ENCODE measurements at regions not wholly inside any gene's neighbourhood (a gene's known extent, or its start where the extent isn't known, plus 50 kb on each side); places are given as distances from the start of the nearest gene placed in this dataset.

DNA sequence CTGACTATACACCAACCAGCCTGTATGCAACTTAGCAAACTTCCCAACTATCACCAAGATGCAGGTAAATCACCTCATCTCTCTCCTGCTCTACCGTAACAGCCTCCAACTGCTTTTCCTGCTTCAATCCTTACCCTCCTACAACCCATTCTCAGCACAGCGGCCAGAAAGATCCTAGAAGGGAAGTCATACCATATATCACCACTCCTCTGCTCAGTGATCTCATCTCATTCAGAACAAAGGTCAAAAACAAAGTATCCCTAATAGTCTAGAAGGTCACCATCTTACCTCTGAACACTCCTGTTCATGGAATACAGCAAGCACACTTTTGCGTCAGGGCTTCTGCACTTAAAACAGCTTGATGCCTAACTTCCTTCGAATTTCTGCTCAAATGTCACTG, 62.2 kb upstream of the RNF38 start:
- no peak for DNase-seq (ENCODE audit: low read depth in 3 of 3)

DNA sequence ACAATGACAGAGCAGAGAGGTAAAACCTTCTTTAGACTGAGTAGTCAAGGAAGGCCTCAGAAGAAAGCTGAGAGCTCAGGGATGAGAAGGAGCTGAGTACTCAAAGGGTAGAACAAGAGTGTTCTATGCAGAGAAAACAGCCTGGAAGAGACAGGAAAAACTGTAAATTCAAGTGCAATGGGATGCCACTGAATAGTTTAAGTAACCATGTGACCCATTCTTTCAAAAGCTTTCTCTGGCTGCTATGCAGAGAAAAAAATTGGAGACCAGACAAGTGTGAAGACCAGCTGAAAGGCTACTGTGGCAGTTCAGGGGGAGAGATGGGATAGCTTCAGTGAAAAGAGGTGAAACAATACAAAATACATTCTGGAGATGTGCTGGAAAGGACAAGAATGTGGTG, 61.3 kb upstream of the RNF38 start:
- no peak for DNase-seq (ENCODE audit: low read depth in 3 of 3)

DNA sequence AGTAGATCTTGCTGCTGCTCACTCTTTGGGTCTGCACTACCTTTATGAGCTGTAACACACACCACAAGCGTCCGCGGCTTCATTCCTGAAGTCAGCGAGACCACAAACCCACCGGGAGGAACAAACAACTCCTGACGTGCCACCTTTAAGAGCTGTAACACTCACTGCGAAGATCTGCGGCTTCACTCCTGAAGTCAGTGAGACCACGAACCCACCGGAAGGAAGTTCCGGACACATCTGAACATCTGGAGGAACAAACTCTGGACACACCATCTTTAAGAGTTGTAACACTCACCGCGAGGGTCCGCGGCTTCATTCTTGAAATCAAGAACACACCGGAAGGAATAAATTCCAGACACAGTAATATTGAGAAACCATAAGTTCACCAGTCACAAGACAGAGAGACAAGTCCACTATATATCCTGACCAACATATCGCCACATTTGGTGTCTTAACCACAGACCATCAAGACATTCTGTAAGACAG, 58.4 kb upstream of the RNF38 start:
- peak; percentile 23 to 73 (median 28) for DNase-seq (ENCODE audit: low read depth in 3 of 3)

DNA sequence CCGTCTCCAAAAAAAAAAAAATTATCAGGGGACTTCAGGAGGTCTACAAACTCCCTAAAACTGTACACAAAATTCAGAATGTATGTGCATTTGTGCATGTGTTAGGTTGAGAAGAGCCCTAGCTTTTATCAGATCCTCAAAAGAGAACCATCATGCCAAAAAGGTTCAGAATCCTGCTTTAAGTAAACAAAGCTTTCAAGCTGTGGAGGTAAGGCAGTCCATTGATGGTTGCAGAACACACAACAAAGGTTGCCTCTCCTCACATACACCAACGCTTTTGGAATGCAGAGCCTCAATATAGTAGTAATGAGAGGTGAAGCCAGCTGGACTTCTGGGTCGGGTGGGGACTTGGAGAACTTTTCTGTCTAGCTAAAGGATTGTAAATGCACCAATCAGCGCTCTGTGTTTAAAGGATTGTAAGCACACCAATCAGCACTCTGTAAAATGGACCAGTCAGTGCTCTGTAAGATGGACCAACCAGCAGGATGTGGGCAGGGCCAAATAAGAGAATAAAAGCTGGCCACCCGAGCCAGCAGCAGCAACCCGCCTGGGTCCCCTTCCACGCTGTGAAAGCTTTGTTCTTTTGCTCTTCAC, 57.9 kb upstream of the RNF38 start:
- DNase-seq (ENCODE audit: low read depth in 3 of 3) = no peak

DNA sequence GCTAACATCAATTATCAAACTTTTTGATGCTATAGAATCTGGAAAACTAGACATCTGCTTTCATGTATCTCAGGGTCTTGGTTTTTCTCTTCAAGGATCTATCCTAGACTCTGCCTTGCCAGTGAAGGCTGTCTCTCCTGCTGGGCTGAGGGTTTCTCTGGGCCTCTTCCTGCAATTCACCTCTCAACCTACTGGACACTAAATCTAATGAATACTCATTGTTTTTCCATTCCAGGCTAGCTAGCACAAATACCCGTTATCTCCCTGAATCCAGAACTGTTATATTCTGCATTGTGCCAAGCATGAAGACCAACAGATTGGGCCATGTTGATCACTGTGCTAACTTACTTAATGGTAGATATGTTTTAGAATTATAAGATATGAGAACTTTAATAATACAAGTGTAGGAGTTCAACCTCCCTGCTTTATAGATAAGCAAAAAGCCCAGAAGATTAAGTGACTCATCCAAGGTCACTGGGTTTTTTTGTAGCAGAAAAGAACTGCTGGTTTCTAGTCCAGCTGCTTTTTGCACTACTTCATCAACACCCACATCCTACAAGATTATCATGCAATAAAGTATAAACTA, 56.5 kb upstream of the RNF38 start:
- no peak for DNase-seq (ENCODE audit: low read depth in 3 of 3)

DNA sequence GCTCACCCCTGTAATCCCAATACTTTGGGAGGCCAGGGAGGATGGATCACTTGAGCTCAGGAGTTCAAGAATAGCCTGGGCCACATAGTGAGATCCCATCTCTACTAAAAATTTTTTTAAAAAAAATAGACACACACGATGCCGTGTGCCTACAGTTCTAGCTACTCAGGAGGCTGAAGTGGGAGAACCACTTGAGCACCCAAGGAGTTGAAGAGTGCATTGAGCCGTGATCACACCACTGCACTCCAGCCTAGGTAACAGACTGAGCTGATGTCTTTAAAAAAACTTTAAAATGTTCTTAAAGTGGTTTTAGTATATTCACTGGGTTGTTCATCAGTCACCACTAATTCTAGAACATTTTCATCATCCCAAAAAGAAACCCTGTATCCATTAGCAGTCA, 51.9 kb upstream of the RNF38 start:
- DNase-seq (ENCODE audit: low read depth in 3 of 3) = no peak

DNA sequence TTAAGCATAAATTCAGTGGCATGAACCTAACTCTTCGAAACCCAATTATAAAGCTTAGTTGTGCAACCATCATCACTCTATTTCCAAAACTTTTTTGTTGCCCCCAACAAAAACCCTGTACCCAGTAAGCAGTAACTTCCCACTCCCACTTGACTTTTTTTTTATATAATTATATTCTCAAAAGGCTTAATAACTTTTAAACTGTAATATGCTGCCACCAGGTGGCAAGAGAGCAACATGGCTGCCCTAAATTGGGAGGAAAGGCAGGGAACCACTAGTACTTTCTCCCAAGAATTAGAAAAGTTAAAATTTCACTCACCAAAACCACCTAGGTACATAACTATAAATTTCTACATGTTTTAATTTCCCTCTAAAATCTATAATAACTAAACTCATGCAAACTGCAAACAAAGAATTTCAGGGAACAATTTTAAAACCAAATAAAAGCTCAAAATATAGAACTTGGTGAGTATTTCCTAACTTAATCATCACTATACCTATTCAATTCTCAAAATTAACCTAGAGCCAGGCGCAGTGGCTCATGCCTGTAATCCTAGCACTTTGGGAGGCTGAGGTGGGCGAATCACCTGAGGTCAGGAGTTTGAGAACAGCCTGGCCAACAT, 50.2 kb upstream of the RNF38 start:
- DNase-seq (ENCODE audit: low read depth in 3 of 3) = no peak
